ENCODE measurements at regions not wholly inside any gene's neighbourhood (a gene's known extent, or its start where the extent isn't known, plus 50 kb on each side); places are given as distances from the start of the nearest gene placed in this dataset.
"Not testable (repeated sequence)": the region's sequence is repeated elsewhere in the genome, so short reads cannot be mapped to it uniquely, and the experiment has no call there.

- Histone ChIP-seq H3K9me3 (ENCODE audit: low read length) (no peaks in the 10 kb centered on the region), H4K20me1 (ENCODE audit: insufficient read depth, low read length) (no peaks in the 10 kb centered on the region), H3K4me3 (ENCODE audit: low read depth, low read length, poor library complexity, severe bottlenecking) (no peak overlapping the region), H3K79me2 (ENCODE audit: insufficient read depth, low read length) (no peaks in the 10 kb centered on the region), H3K36me3 (ENCODE audit: insufficient read depth, low read length) (no peaks in the 10 kb centered on the region), H3K4me1 (ENCODE audit: insufficient read depth, low read length, severe bottlenecking) (no peaks in the 10 kb centered on the region), H3K27me3 (ENCODE audit: insufficient read depth, low read length) (no peaks in the 10 kb centered on the region), H3K27ac (ENCODE audit: low read depth, low read length, poor library complexity, severe bottlenecking) (no peak overlapping the region), H3K9ac (ENCODE audit: low read length) (no peak overlapping the region), H3K4me2 (ENCODE audit: low read length) (no peak overlapping the region), H2AFZ (ENCODE audit: low read length) (no peak overlapping the region), H3F3A (ENCODE audit: insufficient read depth, low read length) (no peaks in the 10 kb centered on the region), H3K9me2 (ENCODE audit: low read depth, low read length) (no peaks in the 10 kb centered on the region)
- TF ChIP-seq CTCF (IDR thresholded peaks at IDR 0.05; ENCODE audit: low read length) (no peak), EZH2 (IDR thresholded peaks at IDR 0.05; ENCODE audit: borderline replicate concordance, low read length) (no peak)
These were observed 97.3 kb upstream of the PAXBP1 start for GRCh38 chr21:32868631-32869454.

GRCh38 chr21:32869459-32869858 is 97.9 kb upstream of the PAXBP1 start:
- Histone ChIP-seq H4K20me1 (ENCODE audit: insufficient read depth, low read length) (no peaks in the 10 kb centered on the region), H3K4me2 (ENCODE audit: low read length) (no peak overlapping the region), H3K4me3 (ENCODE audit: low read depth, low read length, poor library complexity, severe bottlenecking) (no peak overlapping the region), H2AFZ (ENCODE audit: low read length) (no peak overlapping the region), H3K27me3 (ENCODE audit: insufficient read depth, low read length) (no peaks in the 10 kb centered on the region), H3K4me1 (ENCODE audit: insufficient read depth, low read length, severe bottlenecking) (no peaks in the 10 kb centered on the region), H3K9ac (ENCODE audit: low read length) (no peak overlapping the region), H3F3A (ENCODE audit: insufficient read depth, low read length) (no peaks in the 10 kb centered on the region), H3K79me2 (ENCODE audit: insufficient read depth, low read length) (no peaks in the 10 kb centered on the region), H3K9me3 (ENCODE audit: low read length) (no peaks in the 10 kb centered on the region), H3K27ac (ENCODE audit: low read depth, low read length, poor library complexity, severe bottlenecking) (no peak overlapping the region), H3K9me2 (ENCODE audit: low read depth, low read length) (no peaks in the 10 kb centered on the region), H3K36me3 (ENCODE audit: insufficient read depth, low read length) (no peaks in the 10 kb centered on the region)
- TF ChIP-seq CTCF (IDR thresholded peaks at IDR 0.05; ENCODE audit: low read length) (no peak), EZH2 (IDR thresholded peaks at IDR 0.05; ENCODE audit: borderline replicate concordance, low read length) (no peak)

GRCh38 chr21:32876426-32876825 is 104.9 kb upstream of the PAXBP1 start:
- Histone ChIP-seq H2AFZ (ENCODE audit: low read length) (no peak overlapping the region), H4K20me1 (ENCODE audit: insufficient read depth, low read length) (no peaks in the 10 kb centered on the region), H3K27me3 (ENCODE audit: insufficient read depth, low read length) (no peaks in the 10 kb centered on the region), H3K9me3 (ENCODE audit: low read length) (no peaks in the 10 kb centered on the region), H3K4me3 (ENCODE audit: low read depth, low read length, poor library complexity, severe bottlenecking) (no peak overlapping the region), H3K27ac (ENCODE audit: low read depth, low read length, poor library complexity, severe bottlenecking) (no peak overlapping the region), H3K9me2 (ENCODE audit: low read depth, low read length) (no peaks in the 10 kb centered on the region), H3F3A (ENCODE audit: insufficient read depth, low read length) (no peaks in the 10 kb centered on the region), H3K4me2 (ENCODE audit: low read length) (no peak overlapping the region), H3K4me1 (ENCODE audit: insufficient read depth, low read length, severe bottlenecking) (no peaks in the 10 kb centered on the region), H3K9ac (ENCODE audit: low read length) (no peak overlapping the region), H3K36me3 (ENCODE audit: insufficient read depth, low read length) (no peaks in the 10 kb centered on the region), H3K79me2 (ENCODE audit: insufficient read depth, low read length) (no peaks in the 10 kb centered on the region)
- no peak for TF ChIP-seq CTCF (IDR thresholded peaks at IDR 0.05; ENCODE audit: low read length)
- no peak for TF ChIP-seq EZH2 (IDR thresholded peaks at IDR 0.05; ENCODE audit: borderline replicate concordance, low read length)

- not testable (repeated sequence) for H3K4me2 ChIP-seq (ENCODE audit: low read length); H2AFZ ChIP-seq (ENCODE audit: low read length); H3K9me3 ChIP-seq (ENCODE audit: low read length); H3K4me1 ChIP-seq (ENCODE audit: insufficient read depth, low read length, severe bottlenecking); H3K36me3 ChIP-seq (ENCODE audit: insufficient read depth, low read length); H3K27ac ChIP-seq (ENCODE audit: low read depth, low read length, poor library complexity, severe bottlenecking); H3F3A ChIP-seq (ENCODE audit: insufficient read depth, low read length); H3K79me2 ChIP-seq (ENCODE audit: insufficient read depth, low read length); H3K9ac ChIP-seq (ENCODE audit: low read length); H4K20me1 ChIP-seq (ENCODE audit: insufficient read depth, low read length); H3K9me2 ChIP-seq (ENCODE audit: low read depth, low read length); H3K27me3 ChIP-seq (ENCODE audit: insufficient read depth, low read length); H3K4me3 ChIP-seq (ENCODE audit: low read depth, low read length, poor library complexity, severe bottlenecking)
These were observed 106.3 kb upstream of the PAXBP1 start for GRCh38 chr21:32877888-32878287.

Measured in OCI-LY1 (cell line).